Right kidney (tissue), 1 donor: ENCODE measurements at regions not wholly inside any gene's neighbourhood (a gene's known extent, or its start where the extent isn't known, plus 50 kb on each side); places are given as distances from the start of the nearest gene placed in this dataset.
A peak's percentile ranks its signal among the peaks of the same experiment; 100 is the strongest.
"Not testable (repeated sequence)": the region's sequence is repeated elsewhere in the genome, so short reads cannot be mapped to it uniquely, and the experiment has no call there.

Source experiments
- DNase-seq: peaks from one replicate; pipeline ENCODE4 v3.0.0-alpha.2; 2016

- DNase-seq: no peak
These were observed 251.9 kb downstream of the PAPSS1 start for GRCh38 chr4:107468156-107468555.

GRCh38 chr4:107467461-107467860 is 252.6 kb downstream of the PAPSS1 start:
- no peak for DNase-seq

GRCh38 chr4:107458194-107458593 is 261.8 kb downstream of the PAPSS1 start:
- DNase-seq: no peak

GRCh38 chr4:107453987-107454386 is 266.0 kb downstream of the PAPSS1 start:
- DNase-seq: no peak

GRCh38 chr4:107452717-107453630 is 267.1 kb downstream of the PAPSS1 start:
- DNase-seq: no peak

GRCh38 chr4:107449611-107450369 is 270.2 kb downstream of the PAPSS1 start:
- no peak for DNase-seq

GRCh38 chr4:107442538-107443111 is 277.4 kb downstream of the PAPSS1 start:
- no peak for DNase-seq

GRCh38 chr4:107439401-107439800 is 280.6 kb downstream of the PAPSS1 start:
- no peak for DNase-seq

- DNase-seq: not testable (repeated sequence)
These were observed 283.6 kb downstream of the PAPSS1 start for GRCh38 chr4:107436471-107436870.

GRCh38 chr4:107432451-107432850 is 287.6 kb downstream of the PAPSS1 start:
- no peak for DNase-seq

- no peak for DNase-seq
These were observed 296.2 kb downstream of the PAPSS1 start for GRCh38 chr4:107423677-107424405.

GRCh38 chr4:107419536-107419935 is 300.5 kb downstream of the PAPSS1 start:
- not testable (repeated sequence) for DNase-seq

- DNase-seq: no peak
These were observed 301.0 kb downstream of the PAPSS1 start for GRCh38 chr4:107419052-107419451.

GRCh38 chr4:107415490-107415889 is 304.5 kb downstream of the PAPSS1 start:
- DNase-seq: not testable (repeated sequence)

- DNase-seq: not testable (repeated sequence)
These were observed 310.2 kb downstream of the PAPSS1 start for GRCh38 chr4:107409872-107410271.

GRCh38 chr4:107408968-107409367 is 311.1 kb downstream of the PAPSS1 start:
- no peak for DNase-seq

GRCh38 chr4:107404591-107405300 is 315.3 kb downstream of the PAPSS1 start:
- DNase-seq: peak; percentile 5

GRCh38 chr4:107402291-107402690 is 317.7 kb downstream of the PAPSS1 start:
- no peak for DNase-seq

GRCh38 chr4:107392951-107393350 is 327.1 kb downstream of the PAPSS1 start:
- no peak for DNase-seq

- DNase-seq: no peak
These were observed 327.7 kb downstream of the PAPSS1 start for GRCh38 chr4:107392380-107392779.

GRCh38 chr4:107391630-107392028 is 328.4 kb downstream of the PAPSS1 start:
- DNase-seq: no peak
